Ureter (tissue), 1 donor: ENCODE measurements at regions not wholly inside any gene's neighbourhood (a gene's known extent, or its start where the extent isn't known, plus 50 kb on each side); places are given as distances from the start of the nearest gene placed in this dataset.
"Not testable (repeated sequence)": the region's sequence is repeated elsewhere in the genome, so short reads cannot be mapped to it uniquely, and the experiment has no call there.

Experiments used
- DNase-seq: peaks from one replicate; pipeline ENCODE4 v3.0.0-alpha.2; 2020; ENCODE audit warnings: low spot score
- donor health status: DM: yes; HTN: yes; CAD: no.

- no peak for DNase-seq
These were observed 284.7 kb downstream of the DAD1 start for GRCh38 chr14:22304326-22304725.

- no peak for DNase-seq
These were observed 285.3 kb downstream of the DAD1 start for GRCh38 chr14:22303589-22304195.

GRCh38 chr14:22300646-22301045 lies 288.4 kb downstream of the DAD1 start:
- DNase-seq, result no peak

GRCh38 chr14:22297376-22297775 lies 291.6 kb downstream of the DAD1 start:
- no peak for DNase-seq

- no peak for DNase-seq
These were observed 292.3 kb downstream of the DAD1 start for GRCh38 chr14:22296722-22297121.

GRCh38 chr14:22296088-22296487 lies 292.9 kb downstream of the DAD1 start:
- no peak for DNase-seq

- no peak for DNase-seq
These were observed 297.6 kb downstream of the DAD1 start for GRCh38 chr14:22291406-22291805.

GRCh38 chr14:22289570-22289969 lies 299.5 kb downstream of the DAD1 start:
- no peak for DNase-seq

- no peak for DNase-seq
These were observed 303.0 kb downstream of the DAD1 start for GRCh38 chr14:22285991-22286390.

- DNase-seq, result no peak
These were observed 306.1 kb downstream of the DAD1 start for GRCh38 chr14:22282949-22283348.

GRCh38 chr14:22282417-22282816 lies 306.6 kb downstream of the DAD1 start:
- no peak for DNase-seq

- DNase-seq, result not testable (repeated sequence)
These were observed 307.6 kb downstream of the DAD1 start for GRCh38 chr14:22281447-22281874.

GRCh38 chr14:22280497-22281316 lies 308.3 kb downstream of the DAD1 start:
- no peak for DNase-seq

GRCh38 chr14:22276913-22277816 lies 311.9 kb downstream of the DAD1 start:
- no peak for DNase-seq

GRCh38 chr14:22271838-22272799 lies 316.9 kb downstream of the DAD1 start:
- DNase-seq, result no peak

- DNase-seq, result no peak
These were observed 320.1 kb downstream of the DAD1 start for GRCh38 chr14:22268875-22269274.

GRCh38 chr14:22266683-22267082 lies 322.3 kb downstream of the DAD1 start:
- DNase-seq, result no peak

GRCh38 chr14:22266142-22266442 lies 322.9 kb downstream of the DAD1 start:
- no peak for DNase-seq

- no peak for DNase-seq
These were observed 323.5 kb downstream of the DAD1 start for GRCh38 chr14:22265319-22266141.

GRCh38 chr14:22264759-22265158 lies 324.3 kb downstream of the DAD1 start:
- no peak for DNase-seq
